NOMO-1 treated with DMSO at 0.1 percent for 48 hours (cell line): ENCODE measurements at regions not wholly inside any gene's neighbourhood (a gene's known extent, or its start where the extent isn't known, plus 50 kb on each side); places are given as distances from the start of the nearest gene placed in this dataset.

Experiments used
- DNase-seq: peaks from one replicate; lab custom pipeline; 2025; ENCODE audit not compliant: unreplicated experiment; lab: John Stamatoyannopoulos, UW

DNA sequence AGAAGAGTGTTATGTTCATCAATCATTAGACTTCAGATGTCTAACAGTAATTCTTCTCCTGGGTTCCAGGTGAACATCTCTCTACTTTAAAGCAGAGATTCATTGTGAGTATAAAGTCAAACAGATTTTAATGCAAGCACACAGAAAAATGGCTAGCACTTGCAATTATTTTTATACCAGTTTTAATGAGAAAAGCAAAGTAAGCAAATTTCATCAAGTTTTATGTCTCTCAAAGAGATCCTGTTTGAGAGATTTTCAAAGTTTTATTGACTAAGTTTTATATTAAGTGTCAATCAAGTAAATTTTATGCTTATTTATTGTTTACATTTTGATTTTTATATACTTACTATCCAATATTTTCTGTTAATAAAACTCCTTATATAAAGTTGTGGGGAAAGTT lies 1628.5 kb downstream of the HACE1 start:
- DNase-seq = no peak

DNA sequence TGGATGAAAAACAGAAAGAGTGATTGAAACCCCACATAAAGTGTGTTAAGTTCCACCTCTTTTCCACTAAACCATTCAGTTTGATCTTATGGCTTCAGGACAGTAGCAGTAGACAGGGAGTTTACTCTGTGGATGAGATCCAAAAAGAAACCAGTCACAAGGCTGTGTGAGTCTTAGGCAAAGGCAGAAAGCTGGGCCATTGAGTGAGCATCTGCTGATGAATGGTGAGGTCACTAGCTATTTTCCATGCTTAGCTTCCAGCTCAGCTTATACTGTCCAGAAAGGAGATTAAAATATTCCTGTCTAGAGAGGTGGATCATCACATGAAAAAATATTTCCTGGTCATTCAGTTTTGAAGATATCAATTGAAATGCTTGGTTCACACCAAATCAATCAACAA lies 1643.9 kb downstream of the HACE1 start:
- no peak for DNase-seq

DNA sequence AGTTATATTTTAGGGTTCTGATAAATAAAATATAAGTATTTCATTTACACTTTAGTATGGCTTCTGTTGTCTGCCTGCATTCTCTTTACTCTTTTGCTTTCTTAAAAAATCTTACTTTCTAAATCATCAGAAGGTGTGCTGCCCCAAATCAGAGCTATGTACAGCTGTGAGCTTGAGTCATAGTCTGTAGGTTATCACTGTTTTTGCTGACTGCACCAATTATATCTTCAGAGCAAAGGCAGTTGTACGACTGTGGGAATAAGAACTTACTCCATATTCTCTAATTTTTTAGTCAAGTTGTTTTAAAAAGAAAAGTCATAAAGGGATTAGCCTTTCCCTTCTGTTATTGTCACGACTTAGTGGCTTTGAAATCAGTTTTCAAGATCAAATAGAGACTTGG lies 1649.0 kb downstream of the HACE1 start:
- DNase-seq = no peak

DNA sequence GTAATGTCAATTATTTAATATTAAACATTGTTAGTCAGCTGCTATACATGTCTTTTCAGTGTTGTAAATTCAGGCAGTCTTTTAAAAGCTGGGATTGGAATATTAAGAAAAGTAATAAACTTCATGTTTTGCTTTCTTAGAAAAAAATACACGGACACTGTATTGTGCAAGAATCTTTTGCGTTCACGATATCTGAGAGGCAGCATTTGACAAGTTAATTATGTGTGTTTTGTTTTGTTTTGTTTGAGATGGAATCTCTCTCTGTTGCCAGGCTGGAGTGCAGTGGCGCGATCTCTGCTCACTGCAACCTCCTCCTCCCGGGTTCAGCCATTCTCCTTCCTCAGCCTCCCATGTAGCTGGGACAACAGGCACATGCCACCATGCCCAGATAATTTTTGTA lies 1661.3 kb downstream of the HACE1 start:
- no peak for DNase-seq

DNA sequence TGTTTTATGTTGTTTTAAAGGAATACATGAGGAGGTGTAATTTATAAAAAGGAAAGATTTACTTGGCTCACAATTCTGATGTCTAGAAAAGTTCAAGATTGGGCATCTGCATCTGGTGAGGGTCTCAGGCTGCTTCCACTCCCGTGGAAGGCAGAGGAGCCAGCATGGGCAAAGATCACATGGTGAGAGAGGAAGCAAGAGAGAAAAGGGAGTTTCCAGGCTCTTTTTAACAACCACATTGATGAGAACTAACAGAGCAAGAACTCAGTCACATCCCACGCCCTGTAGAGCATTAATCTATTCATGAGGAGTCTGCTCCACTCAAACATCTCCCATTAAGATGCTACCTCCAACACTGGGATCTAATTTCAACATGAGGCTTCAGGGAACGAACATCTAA lies 1666.3 kb downstream of the HACE1 start:
- no peak for DNase-seq

DNA sequence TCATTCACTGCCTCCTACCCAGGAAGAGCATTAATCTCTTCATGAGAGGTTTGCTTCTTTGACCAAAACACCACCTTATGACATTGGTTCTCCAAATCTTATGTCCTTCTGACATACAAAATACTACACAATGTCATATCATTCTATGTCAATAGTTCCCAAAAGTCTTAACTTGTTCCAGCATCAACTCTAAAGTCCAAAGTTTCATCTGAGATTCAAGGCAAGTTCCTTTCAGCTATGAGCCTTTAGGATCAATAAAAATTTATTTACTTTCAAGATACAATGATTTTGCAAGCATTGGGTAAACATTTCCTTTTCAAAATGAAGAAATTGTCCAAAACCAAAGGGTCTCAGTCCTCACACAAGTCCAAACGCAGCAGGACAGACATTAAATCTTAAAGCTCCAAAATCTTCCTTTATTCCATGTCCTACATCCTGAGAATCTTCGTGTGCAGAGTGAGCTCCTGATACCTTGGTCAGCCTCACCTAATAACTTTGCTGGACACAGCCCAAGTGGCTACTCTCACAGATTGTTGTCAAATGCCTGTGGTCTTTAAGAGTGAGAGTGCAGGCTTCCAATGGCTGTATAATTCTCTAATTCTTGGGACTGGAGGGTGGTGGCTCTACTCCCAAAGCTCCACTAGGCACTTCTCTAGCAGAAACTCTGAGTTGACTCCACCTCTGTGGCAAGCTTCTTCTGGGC lies 1668.2 kb downstream of the HACE1 start:
- no peak for DNase-seq

DNA sequence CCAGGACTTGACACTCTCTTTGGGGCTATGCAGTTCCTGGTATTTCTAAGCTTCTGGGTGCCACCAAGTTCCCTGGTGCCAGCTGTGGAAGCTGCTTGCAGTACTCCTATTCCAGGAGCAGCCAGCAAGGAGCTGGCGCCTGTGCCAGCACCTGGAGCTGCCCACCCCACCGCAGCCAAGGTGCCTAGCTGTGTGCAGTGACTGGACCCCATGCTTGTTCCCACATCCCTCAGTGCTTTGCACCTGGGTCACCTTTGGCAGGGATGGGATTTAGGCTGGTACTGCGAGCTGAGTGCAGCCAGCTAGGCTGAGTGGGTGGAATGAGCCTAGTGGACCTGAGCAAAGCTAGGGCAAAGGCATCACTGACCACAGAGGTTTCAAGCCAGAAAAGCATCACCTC lies 1674.9 kb downstream of the HACE1 start:
- no peak for DNase-seq

DNA sequence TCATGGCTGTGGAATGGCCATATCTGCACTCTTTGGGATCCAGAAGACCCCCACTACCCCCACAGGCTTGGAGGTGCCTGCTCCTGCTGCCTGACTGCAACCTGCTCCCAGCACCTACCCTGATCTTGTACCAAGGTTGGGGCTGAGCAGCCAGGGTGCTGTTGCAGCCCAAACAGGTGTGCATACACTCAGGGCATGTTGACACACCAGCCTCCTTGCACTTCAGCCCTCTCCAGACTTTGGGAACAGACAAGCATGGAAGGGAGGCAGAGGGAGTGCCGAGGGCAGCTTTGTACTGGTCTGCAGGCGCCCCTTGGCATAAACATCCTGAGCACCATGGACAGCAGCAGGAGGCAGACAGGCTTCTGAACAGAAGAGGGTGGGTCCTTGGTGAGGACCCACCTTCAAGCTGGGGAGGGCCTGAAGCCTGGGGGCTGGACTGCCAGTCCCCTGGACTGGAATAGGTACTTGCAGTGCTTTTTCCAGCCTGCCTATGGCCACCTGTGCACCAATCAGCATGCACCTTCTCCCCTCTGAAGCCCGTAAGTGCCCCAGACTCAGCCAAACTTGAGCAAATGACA lies 1675.8 kb downstream of the HACE1 start:
- DNase-seq = no peak

DNA sequence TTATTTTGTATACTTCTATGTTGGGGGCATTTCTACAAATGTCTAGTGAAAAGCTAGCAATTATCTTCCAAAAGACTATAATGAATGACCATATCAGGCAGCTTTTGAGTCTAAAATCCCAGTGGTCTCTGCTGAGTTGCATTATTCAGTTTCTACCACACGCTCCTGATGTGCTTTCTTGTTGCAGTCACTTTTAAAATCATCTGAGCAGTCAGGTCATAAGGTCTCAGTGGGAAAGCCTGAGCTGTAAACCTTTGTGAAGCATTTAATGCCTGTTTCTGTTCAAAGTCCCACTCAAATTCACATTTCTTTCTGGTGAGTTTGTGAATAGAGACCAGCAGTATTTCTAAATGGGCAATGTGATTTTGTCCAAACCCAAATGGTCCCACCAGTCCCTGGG lies 1681.5 kb downstream of the HACE1 start:
- no peak for DNase-seq

DNA sequence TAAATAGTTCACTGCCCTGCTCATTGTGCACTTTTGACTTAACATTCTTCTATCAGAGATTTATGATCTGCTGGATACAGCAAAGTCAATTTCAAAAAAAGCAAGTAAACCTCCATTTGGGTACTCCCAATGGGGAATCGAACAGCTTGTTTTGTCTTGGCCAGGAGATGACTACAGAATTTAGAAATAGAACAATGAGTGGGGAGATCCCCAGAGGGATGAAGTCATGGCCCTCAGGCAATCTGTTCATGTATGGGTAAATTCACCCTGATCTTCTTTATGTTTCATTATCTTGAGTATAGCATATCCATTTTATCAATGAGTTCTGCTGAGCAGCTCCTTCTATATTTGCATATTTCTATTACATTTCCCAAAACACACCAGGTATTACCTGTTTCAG lies 1681.9 kb downstream of the HACE1 start:
- DNase-seq = no peak

DNA sequence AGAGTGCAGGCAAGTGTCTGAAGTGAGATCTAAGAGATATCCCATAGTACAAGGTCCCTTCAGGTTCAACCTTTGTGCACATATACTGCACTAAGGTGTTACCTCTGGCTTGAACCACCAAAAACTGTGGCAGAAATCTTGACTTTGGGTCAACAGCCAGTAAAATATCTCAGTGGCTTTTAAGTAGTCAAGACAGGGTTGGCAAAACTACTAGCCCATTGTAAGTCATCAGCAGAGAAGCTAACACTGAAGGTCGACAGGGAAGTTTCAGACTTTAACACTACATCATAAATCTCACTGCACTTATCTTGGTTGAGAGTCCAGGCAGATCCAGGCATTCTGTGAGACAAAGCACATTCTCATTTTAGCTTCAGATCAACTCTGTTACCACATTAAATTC lies 1684.7 kb downstream of the HACE1 start:
- no peak for DNase-seq

DNA sequence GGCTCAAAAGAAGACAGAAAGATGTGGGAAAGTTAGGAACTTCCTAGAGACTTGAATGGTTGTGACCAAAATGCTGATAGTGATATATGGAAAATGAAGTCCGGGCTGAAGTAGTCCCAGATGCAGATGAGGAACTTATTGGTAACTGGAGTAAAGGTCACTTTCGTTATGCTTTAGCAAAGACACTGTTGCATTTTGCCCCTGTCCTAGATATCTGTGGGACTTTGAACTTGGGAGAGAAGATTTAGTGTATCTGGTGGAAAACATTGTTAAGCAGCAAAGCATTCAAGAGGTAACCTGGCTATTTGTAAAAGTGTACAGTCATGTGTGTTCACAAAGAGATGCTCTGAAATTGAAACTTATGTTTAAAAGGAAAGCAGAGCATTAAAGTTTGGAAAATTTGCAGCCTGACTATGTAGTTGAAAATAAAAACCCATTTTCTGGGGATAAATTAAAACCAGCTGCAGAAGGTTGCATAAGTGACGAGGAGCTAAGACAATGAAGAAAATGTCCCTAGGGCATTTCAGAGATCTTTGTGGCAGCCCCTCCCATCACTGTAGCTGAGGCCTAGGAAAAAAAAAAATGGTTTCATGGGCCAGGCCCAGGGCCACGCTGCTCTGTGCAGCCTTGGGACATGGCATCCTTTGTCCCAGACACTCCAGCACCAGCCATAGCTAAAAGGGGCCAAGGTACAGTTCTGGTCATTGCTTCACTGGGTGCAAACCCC lies 1692.2 kb downstream of the HACE1 start:
- DNase-seq = no peak

DNA sequence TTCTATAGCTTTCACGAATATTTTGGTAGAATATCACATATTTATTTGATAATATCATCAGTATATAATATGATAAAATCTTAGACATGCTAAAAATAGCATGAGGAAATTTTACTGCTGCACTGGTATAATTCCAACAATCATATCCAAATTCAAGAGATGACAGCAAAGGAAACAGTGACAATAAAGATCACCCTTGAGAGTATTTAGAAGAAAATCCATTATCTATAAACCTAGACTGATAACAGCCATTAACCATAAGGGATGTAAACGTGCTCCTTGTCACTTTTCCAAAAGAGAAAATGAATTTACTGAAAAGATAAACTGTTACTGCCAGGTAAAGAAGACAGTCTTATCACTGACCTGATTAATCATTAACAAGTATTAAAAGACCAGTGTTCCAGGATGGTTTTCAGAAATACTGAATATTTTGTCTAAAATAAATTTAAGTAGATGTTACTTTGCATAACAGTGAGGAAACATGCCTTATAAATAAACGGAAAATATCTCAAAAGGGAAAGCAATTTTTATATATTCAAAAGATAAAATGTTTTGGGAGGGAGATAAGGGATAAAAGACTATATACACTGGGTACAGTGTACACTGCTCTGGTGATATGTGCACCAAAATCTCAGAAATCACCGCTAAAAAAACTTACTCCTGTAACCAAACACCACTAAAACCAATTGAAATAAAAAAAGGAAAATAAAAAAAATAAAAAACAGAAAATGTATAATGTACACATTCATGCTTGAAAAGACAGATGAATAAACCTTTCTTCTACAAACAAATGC lies 1704.7 kb downstream of the HACE1 start:
- DNase-seq = no peak

DNA sequence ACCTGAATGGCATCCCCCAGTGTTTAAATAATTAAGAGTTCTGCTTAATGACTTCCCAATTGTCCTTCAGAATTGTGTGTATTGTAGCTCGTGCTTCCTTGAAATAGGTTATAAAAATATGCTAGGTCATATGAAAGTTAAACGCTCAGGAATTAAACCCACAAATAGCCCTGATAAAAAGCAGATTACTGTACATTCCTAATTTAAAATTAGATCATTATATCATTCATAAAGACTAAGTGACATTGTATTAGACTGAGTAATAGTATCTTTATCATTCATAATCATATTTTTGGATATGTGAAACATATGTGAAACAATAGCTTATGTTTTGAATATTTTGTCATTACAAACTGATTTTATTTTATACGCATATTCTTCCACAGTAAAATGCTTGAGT lies 1706.7 kb downstream of the HACE1 start:
- DNase-seq = no peak

DNA sequence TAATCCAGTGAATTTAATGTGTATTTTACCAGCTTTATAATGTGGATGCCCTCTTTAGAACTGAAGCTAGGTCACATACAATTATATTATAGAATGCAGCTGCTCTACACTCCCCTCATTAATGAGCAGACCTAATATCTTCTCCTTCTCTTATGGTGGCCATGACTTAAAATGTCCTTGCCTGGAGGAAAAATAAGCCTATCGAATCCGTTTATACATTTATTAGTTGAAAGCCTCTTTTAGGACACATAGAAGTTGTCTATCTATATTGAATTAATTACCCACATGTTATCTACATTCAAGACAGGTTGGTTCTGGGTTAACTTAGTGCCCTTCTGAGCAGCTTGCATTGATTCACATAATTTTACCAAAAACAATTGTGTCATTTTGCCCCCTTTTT lies 1716.8 kb downstream of the HACE1 start:
- DNase-seq = no peak

DNA sequence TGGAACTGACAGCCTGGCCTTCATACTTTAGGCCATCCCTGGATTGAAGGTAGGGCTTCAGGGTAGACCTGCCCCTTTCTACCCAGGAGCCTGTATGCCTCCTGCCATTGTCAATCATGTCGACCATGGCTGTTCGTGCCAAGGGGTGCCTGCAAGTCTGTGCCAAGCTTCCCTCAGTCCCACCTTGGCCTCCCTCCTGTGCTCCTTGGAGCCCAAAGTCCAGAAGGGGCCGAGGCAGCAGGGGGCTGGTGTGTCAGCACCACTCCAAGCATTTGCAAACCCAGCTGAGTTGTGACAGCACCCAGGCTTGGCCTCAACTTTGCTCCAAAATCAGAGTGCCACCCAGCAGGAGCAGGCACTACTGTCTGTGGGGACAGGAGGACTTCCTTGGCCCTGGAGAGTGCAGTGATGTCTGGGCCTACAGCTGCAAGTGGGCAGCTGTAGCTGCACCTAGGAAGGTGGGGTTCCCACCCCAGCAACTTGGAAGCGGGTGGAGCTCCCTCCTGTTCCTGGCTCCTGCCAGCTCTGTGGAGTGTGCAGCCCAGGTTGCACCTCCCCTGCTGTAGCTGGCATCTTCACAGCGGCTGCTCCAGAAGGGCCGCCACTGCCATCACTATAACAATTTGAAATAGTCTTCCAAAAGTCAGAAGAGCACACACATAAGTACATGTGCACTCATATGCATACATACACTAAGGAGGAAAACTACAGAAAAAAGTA lies 1719.3 kb downstream of the HACE1 start:
- no peak for DNase-seq

DNA sequence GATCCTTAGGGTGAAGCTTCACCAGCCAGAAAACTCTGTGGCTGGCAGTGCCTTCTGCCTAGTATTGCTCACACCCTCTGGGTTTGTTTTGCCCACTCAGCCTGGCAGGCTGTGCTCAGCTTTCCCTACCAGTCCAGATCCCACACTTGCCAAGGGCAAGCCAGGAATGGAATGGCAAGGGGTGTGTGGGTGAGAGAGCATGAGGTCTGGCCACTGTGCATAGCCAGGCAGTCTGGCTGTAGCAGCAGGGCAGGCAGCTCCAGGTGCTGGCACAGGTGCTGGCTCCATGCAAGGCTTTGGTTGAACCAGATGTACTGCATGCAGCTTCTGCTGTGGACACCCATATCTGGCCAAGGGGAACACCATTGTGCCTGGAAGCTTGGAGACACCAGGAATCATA lies 1720.3 kb downstream of the HACE1 start:
- DNase-seq = no peak

DNA sequence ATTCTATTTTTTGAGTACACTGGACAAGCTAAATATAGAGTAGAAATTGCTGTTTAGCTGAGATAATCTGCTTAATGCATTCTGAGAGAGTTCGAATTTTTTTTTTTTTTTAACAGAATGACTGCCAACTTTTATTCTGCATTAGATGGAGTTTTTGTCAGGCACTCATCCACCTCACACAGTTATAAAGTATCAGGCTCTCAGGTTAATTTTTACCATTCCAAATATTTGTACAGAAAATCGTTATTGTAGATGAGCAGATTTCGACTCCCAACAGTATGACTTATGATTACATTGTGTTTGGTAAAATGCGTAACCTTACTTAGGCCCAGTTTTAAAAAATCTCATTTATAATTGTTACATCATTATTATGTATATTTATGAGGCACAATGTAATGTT lies 1731.0 kb downstream of the GRIK2 start:
- DNase-seq = no peak

DNA sequence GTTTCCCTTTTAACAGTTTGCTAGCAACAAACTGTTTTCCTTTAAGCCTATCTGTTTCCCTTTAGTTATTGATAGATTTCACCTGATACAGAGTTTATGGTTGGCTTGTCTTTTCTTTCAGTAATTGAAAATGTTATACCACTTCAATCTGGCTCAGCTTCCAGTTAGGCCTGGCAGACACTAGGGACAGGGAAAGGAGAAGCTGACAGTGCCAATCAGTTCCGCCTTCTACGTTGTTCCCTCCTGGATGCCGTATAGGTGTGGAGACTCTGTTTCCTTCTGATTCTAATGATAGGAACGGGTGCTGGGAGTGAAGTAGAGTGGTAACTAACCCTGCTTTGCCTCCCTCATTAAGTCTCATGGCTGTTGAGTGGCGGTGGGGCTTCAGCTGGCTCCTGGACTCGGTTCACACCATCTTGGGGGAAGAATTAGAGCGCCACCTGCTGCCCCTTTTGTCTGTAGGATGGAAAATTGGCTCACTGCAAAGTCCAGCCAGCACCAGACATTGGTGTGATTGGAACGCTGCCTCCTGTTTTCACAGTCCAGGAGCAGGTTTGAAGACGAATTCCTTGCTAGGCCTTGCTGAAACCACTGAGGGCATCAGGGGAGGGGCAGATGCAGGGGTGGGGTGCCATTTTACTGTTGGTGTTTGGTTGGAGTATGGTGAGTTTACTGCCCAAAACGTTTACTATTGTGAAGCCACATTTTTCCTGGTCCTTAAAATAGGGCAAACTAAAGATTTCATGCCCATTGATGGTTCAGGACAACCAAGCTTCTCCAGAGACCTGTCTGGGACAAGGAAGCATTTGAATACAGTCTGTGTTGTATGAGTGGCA lies 1729.5 kb downstream of the GRIK2 start:
- DNase-seq = peak; percentile 26

DNA sequence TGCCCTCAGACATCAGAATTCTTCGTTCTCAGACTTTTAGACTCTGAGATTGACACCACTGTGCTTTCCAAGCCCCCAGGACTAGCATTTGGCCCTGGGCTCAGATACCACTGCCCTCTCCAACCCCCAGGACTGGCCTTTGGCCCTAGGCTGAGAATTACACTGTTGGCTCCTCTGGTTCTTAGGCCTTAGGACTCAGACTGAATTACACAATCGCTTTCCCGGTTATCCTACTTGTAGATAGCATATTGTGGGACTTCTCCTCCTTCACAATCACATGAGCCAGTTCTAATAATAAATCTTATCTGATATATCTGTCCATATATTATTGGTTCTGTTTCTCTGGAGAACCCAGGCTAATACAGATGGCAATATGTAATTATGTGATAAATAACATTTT lies 1725.5 kb downstream of the GRIK2 start:
- DNase-seq = no peak
